ENCODE measurements at regions not wholly inside any gene's neighbourhood (a gene's known extent, or its start where the extent isn't known, plus 50 kb on each side); places are given as distances from the start of the nearest gene placed in this dataset.

DNA sequence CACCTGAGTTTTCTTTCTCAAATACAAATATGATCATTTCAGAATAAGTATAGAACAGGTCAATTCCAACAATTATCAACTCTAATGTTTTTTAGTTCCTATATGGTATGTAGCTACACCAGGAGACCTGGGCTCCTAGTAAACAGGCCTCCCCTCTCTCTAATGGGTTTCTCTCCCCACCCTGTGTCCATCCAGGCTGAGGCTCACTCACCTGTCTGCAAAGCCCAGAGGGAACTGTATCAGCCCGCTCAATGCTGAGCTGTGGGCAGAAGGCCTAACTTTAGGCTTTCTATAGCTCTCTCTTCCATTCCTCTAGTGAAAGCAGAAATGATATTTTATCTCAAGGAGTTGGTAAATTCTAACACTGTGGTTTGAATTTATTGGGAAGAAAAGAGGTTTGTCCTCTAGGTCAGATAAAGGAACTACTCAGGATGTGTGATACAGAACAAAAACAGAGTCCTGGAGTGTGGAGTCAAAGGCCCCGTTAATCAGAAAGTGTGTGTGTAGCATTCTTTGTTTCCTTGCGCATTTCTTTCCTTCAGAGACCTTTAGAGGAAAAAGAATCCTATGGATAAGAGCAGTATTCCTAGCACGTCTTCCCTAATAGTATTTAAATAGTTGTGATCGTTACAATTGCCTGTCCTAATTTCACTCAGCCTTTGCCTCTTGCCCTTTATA lies 408.9 kb downstream of the PYDC2 start:
- Histone ChIP-seq H3K27me3 (ENCODE audit: insufficient read depth, poor library complexity, severe bottlenecking) (no peaks in the 10 kb centered on the region), H3K36me3 (ENCODE audit: low read depth) (no peaks in the 10 kb centered on the region), H3K4me3 (ENCODE audit: severe bottlenecking) (no peak overlapping the region), H3K27ac (ENCODE audit: poor library complexity, severe bottlenecking) (no peak overlapping the region), H3K9me3 (ENCODE audit: severe bottlenecking) (no peaks in the 10 kb centered on the region), H3K4me1 (ENCODE audit: insufficient read depth, poor library complexity, severe bottlenecking) (no peaks in the 10 kb centered on the region)
- DNase-seq (ENCODE audit: low spot score) (no peak), ATAC-seq (ENCODE audit: low read depth) (no peak)
- TF ChIP-seq, protein P1, sequence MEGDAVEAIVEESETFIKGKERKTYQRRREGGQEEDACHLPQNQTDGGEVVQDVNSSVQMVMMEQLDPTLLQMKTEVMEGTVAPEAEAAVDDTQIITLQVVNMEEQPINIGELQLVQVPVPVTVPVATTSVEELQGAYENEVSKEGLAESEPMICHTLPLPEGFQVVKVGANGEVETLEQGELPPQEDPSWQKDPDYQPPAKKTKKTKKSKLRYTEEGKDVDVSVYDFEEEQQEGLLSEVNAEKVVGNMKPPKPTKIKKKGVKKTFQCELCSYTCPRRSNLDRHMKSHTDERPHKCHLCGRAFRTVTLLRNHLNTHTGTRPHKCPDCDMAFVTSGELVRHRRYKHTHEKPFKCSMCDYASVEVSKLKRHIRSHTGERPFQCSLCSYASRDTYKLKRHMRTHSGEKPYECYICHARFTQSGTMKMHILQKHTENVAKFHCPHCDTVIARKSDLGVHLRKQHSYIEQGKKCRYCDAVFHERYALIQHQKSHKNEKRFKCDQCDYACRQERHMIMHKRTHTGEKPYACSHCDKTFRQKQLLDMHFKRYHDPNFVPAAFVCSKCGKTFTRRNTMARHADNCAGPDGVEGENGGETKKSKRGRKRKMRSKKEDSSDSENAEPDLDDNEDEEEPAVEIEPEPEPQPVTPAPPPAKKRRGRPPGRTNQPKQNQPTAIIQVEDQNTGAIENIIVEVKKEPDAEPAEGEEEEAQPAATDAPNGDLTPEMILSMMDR (IDR thresholded peaks at IDR 0.05; ENCODE audit: poor library complexity, severe bottlenecking): no peak

DNA sequence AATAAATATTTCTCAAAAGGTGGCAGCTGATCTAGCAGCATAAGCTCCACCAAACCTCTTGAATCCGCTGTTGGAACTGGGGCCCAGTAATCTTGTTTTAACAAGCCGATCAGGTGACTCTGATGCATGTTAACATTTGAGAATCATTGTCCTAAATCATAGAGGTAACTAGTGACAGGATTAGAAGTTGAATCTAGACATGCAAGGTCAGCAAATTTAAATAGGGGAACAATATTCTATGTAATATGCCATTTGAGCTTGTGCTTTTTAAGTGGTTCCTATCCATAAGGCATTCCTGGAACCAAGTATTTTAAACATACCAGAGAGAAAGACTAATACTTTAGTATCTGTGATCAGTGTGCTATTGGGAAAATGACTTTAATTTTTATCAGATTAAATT lies 412.8 kb downstream of the PYDC2 start:
- no peak for ATAC-seq (ENCODE audit: low read depth)
- no peaks in the 10 kb centered on the region for H3K27me3 ChIP-seq (ENCODE audit: insufficient read depth, poor library complexity, severe bottlenecking)
- TF ChIP-seq, protein P1 (IDR thresholded peaks at IDR 0.05; ENCODE audit: poor library complexity, severe bottlenecking): no peak
- H3K36me3 ChIP-seq (ENCODE audit: low read depth): no peaks in the 10 kb centered on the region
- H3K4me3 ChIP-seq (ENCODE audit: severe bottlenecking): no peak overlapping the region
- H3K27ac ChIP-seq (ENCODE audit: poor library complexity, severe bottlenecking): no peak overlapping the region
- DNase-seq (ENCODE audit: low spot score): no peak
- no peaks in the 10 kb centered on the region for H3K9me3 ChIP-seq (ENCODE audit: severe bottlenecking)
- H3K4me1 ChIP-seq (ENCODE audit: insufficient read depth, poor library complexity, severe bottlenecking): no peaks in the 10 kb centered on the region

DNA sequence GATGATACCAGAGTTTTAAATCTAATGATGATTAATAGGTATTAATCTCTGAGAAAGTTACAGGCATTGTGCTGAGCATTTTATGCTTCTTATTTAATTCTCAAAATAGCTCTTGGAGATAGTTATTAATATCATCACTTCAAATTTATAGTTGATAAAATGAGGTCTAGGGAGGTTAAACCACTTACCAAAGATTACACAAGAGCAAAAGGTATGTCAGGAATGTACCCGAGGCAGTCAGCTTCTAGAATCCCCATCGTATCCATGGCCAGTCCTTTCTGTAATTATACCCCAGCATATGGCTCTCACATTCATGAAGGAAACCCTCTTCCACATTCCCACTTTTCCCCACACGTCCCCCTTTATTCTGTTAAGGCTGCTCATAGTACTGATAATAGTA lies 421.3 kb downstream of the PYDC2 start:
- ATAC-seq (ENCODE audit: low read depth) (peak; percentile 55; the same call in 2 of the 3 replicates), DNase-seq (ENCODE audit: low spot score) (no peak)
- TF ChIP-seq, protein P1 (IDR thresholded peaks at IDR 0.05; ENCODE audit: poor library complexity, severe bottlenecking): no peak

DNA sequence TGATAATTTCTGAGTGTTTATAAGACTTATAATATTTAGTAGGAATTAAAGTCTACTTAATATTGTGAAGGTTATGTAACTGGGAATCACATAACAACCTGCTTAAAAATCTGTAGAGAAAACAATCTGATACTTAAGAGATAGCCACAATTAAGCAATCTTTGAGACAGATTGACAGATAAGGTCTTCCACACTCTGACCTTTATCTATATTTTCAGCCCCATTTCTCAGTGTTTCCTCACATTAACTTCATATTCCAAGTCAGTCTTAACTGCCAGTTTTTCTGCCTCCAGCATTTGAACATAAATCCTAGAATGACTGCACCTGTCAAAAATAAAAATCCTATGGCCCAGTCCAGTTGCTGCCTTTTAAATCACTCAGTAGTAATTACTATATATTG lies 423.2 kb downstream of the PYDC2 start:
- H3K36me3 ChIP-seq (ENCODE audit: low read depth): no peaks in the 10 kb centered on the region
- ATAC-seq (ENCODE audit: low read depth): no peak
- H3K4me1 ChIP-seq (ENCODE audit: insufficient read depth, poor library complexity, severe bottlenecking): no peaks in the 10 kb centered on the region
- DNase-seq (ENCODE audit: low spot score): no peak
- H3K9me3 ChIP-seq (ENCODE audit: severe bottlenecking): no peaks in the 10 kb centered on the region
- TF ChIP-seq, protein P1 (IDR thresholded peaks at IDR 0.05; ENCODE audit: poor library complexity, severe bottlenecking): no peak
- H3K27ac ChIP-seq (ENCODE audit: poor library complexity, severe bottlenecking): no peak overlapping the region
- H3K27me3 ChIP-seq (ENCODE audit: insufficient read depth, poor library complexity, severe bottlenecking): no peaks in the 10 kb centered on the region
- no peak overlapping the region for H3K4me3 ChIP-seq (ENCODE audit: severe bottlenecking)

More for the DNA sequence above, 421.3 kb downstream of the PYDC2 start:
- no peaks in the 10 kb centered on the region for H3K9me3 ChIP-seq (ENCODE audit: severe bottlenecking)
- H3K4me3 ChIP-seq (ENCODE audit: severe bottlenecking): no peak overlapping the region
- H3K27me3 ChIP-seq (ENCODE audit: insufficient read depth, poor library complexity, severe bottlenecking): no peaks in the 10 kb centered on the region
- no peak overlapping the region for H3K27ac ChIP-seq (ENCODE audit: poor library complexity, severe bottlenecking)
- H3K4me1 ChIP-seq (ENCODE audit: insufficient read depth, poor library complexity, severe bottlenecking): no peaks in the 10 kb centered on the region
- H3K36me3 ChIP-seq (ENCODE audit: low read depth): no peaks in the 10 kb centered on the region

DNA sequence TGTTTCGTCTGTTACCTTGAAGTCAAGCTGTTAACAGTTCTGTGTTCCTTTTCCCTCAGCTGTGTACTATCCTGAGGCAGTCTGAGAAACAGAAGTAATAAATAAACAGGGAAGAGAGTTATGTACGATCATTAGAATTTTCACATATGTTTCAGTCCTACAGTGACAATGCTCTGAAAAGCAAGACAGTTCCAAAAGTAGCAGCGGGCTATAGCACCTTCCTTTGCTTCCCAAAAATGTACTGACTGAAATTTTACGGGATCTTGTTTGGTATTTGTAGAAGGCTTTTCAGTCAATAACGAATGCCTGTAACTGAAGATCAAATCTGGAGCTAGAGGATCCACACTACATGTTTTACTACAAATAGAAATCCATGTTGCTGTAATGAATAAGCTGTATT lies 428.1 kb downstream of the PYDC2 start:
- TF ChIP-seq, protein P1 (IDR thresholded peaks at IDR 0.05; ENCODE audit: poor library complexity, severe bottlenecking): no peak
- DNase-seq (ENCODE audit: low spot score): no peak
- Histone ChIP-seq H3K4me1 (ENCODE audit: insufficient read depth, poor library complexity, severe bottlenecking) (no peaks in the 10 kb centered on the region), H3K27me3 (ENCODE audit: insufficient read depth, poor library complexity, severe bottlenecking) (no peaks in the 10 kb centered on the region), H3K27ac (ENCODE audit: poor library complexity, severe bottlenecking) (no peak overlapping the region), H3K36me3 (ENCODE audit: low read depth) (no peaks in the 10 kb centered on the region), H3K4me3 (ENCODE audit: severe bottlenecking) (no peak overlapping the region), H3K9me3 (ENCODE audit: severe bottlenecking) (no peaks in the 10 kb centered on the region)
- ATAC-seq (ENCODE audit: low read depth): no peak
